H1 (cell line): ENCODE measurements at regions not wholly inside any gene's neighbourhood (a gene's known extent, or its start where the extent isn't known, plus 50 kb on each side); places are given as distances from the start of the nearest gene placed in this dataset.

Experiments
- CTCF ChIA-PET: fragments of 300-600 bp; sonication (Branson Sonifier 250); formaldehyde crosslinking; loops from one replicate; lab custom pipeline; 2021; ENCODE audit not compliant: partially characterized antibody; lab: Charles Lee
- POLR2A ChIA-PET: fragments of 300-600 bp; sonication (Branson Sonifier 250); formaldehyde crosslinking; loops from one replicate; lab custom pipeline; 2021; ENCODE audit warnings: inconsistent platforms; ENCODE audit not compliant: partially characterized antibody; lab: Charles Lee
- DNase-seq, 2 experiments: peaks; one replicate each; pipeline versions ENCODE4 v3.0.0 to v3.0.0-alpha.2; 2010 to 2022; ENCODE audit warnings: low spot score in 2 of 2, low read depth in 1 of 2, mixed read lengths in 1 of 2
- FAIRE-seq: peaks from 2 replicates; lab custom pipeline; 2011; peaks lifted over from hg19 to GRCh38; lab: Jason Lieb, UNC
- H2AFZ ChIP-seq: 2 replicates; pipeline ENCODE4 v1.8.1; 2012; ENCODE audit warnings: low read length, inconsistent platforms
- H2AK5ac ChIP-seq: 2 replicates; pipeline ENCODE4 v1.6.1; 2013; ENCODE audit warnings: low read depth, low read length
- H2BK120ac ChIP-seq: replicated peaks from 2 replicates; pipeline ENCODE3; 2013; ENCODE audit warnings: low read depth, low read length, inconsistent platforms
- H2BK12ac ChIP-seq: 2 replicates; pipeline ENCODE4 v1.6.1; 2013; ENCODE audit warnings: low read depth, low read length
- H2BK15ac ChIP-seq: 2 replicates; pipeline ENCODE4 v1.6.1; 2013; ENCODE audit warnings: low read length
- H2BK20ac ChIP-seq: 2 replicates; pipeline ENCODE4 v1.6.1; 2013; ENCODE audit warnings: low read length
- H2BK5ac ChIP-seq: 2 replicates; pipeline ENCODE4 v1.6.1; 2013; ENCODE audit warnings: low read depth, low read length
- H3K14ac ChIP-seq: 2 replicates; pipeline ENCODE4 v1.6.1; 2013; ENCODE audit warnings: inconsistent platforms; ENCODE audit not compliant: insufficient read length
- H3K18ac ChIP-seq: 2 replicates; pipeline ENCODE4 v1.6.1; 2013; ENCODE audit warnings: low read length; ENCODE audit errors: extremely low read depth
- H3K23ac ChIP-seq: 2 replicates; pipeline ENCODE4 v1.6.1; 2013; ENCODE audit warnings: inconsistent platforms; ENCODE audit not compliant: insufficient read length
- H3K23me2 ChIP-seq: 2 replicates; pipeline ENCODE4 v1.6.1; 2013; ENCODE audit warnings: low read depth, low read length
- H3K27ac ChIP-seq: 2 replicates; pipeline ENCODE4 v1.6.1; 2011; ENCODE audit warnings: low read depth, low read length, inconsistent platforms
- H3K27me3 ChIP-seq, 4 experiments: replicated peaks in 1 of 4; 1 replicate in 1 of 4; 2 replicates in 3 of 4; pipeline versions ENCODE4 v1.6.1 to v1.8.1; 2011 to 2013; ENCODE audit warnings: low read length in 3 of 4, mild to moderate bottlenecking in 3 of 4, inconsistent platforms in 2 of 4, mixed read lengths in 2 of 4, moderate library complexity in 1 of 4; ENCODE audit not compliant: control insufficient read depth in 3 of 4, insufficient read depth in 3 of 4; ENCODE audit errors: extremely low read depth in 1 of 4
- H3K36me3 ChIP-seq, 4 experiments: 2 replicates each; pipeline versions ENCODE4 v1.6.1 to v1.8.1; 2011 to 2013; ENCODE audit warnings: mild to moderate bottlenecking in 4 of 4, low read length in 3 of 4, moderate library complexity in 2 of 4, control low read depth in 1 of 4, inconsistent platforms in 1 of 4; ENCODE audit not compliant: insufficient read depth in 4 of 4, control insufficient read depth in 2 of 4
- H3K4ac ChIP-seq: replicated peaks from 2 replicates; pipeline ENCODE3; 2013; ENCODE audit warnings: low read length, low read depth, mixed read lengths, inconsistent platforms; ENCODE audit not compliant: insufficient read length
- H3K4me1 ChIP-seq, 4 experiments: replicated peaks in 1 of 4; 1 replicate in 1 of 4; 2 replicates in 3 of 4; pipeline versions ENCODE4 v1.6.1 to v1.8.1; 2011 to 2013; ENCODE audit warnings: low read length in 3 of 4, inconsistent platforms in 2 of 4, mixed read lengths in 1 of 4; ENCODE audit not compliant: insufficient read depth in 4 of 4, control insufficient read depth in 3 of 4
- H3K4me2 ChIP-seq, 2 experiments: 2 replicates each; pipeline versions ENCODE4 v1.6.1 to v1.8.1; 2011 to 2013; ENCODE audit warnings: low read depth in 2 of 2, low read length in 2 of 2, control low read depth in 1 of 2, inconsistent platforms in 1 of 2, mild to moderate bottlenecking in 1 of 2; ENCODE audit not compliant: insufficient read depth in 1 of 2
- H3K4me3 ChIP-seq, 4 experiments: fragments of 200-600, 300-600 bp in 1 of 4; sonication (generic), shearing (Covaris generic), sonication (Bioruptor Twin) in 1 of 4; 2 replicates each; pipeline versions ENCODE4 v1.5.1 to v1.8.1; 2011 to 2016; ENCODE audit warnings: low read length in 4 of 4, low read depth in 3 of 4, control low read depth in 2 of 4, inconsistent platforms in 2 of 4, mild to moderate bottlenecking in 2 of 4, mixed read lengths in 1 of 4, moderate library complexity in 1 of 4; ENCODE audit not compliant: insufficient read depth in 2 of 4; ENCODE audit errors: extremely low read depth in 1 of 4
- H3K56ac ChIP-seq: replicated peaks from 2 replicates; pipeline ENCODE3; 2013; ENCODE audit warnings: low read depth, mild to moderate bottlenecking, mixed read lengths, low read length, inconsistent platforms; ENCODE audit not compliant: insufficient read length
- H3K79me1 ChIP-seq: 2 replicates; pipeline ENCODE4 v1.6.1; 2013; ENCODE audit warnings: low read depth, low read length, control low read depth
- H3K79me2 ChIP-seq, 2 experiments: 2 replicates each; pipeline versions ENCODE4 v1.6.1 to v1.8.1; 2012 to 2013; ENCODE audit warnings: low read length in 2 of 2, mild to moderate bottlenecking in 2 of 2, inconsistent platforms in 1 of 2; ENCODE audit not compliant: insufficient read depth in 2 of 2, control insufficient read depth in 1 of 2
- H3K9ac ChIP-seq, 4 experiments: replicated peaks in 1 of 4; 1 replicate in 1 of 4; 2 replicates in 3 of 4; pipeline versions ENCODE4 v1.6.1 to v1.8.1; 2011 to 2013; ENCODE audit warnings: low read depth in 3 of 4, low read length in 3 of 4, control low read depth in 2 of 4, mild to moderate bottlenecking in 2 of 4, moderate library complexity in 2 of 4, inconsistent platforms in 1 of 4; ENCODE audit errors: extremely low read depth in 1 of 4
- H3K9me3 ChIP-seq, 2 experiments: 2 replicates each; pipeline versions ENCODE4 v1.6.1 to v1.8.1; 2012 to 2013; ENCODE audit warnings: mild to moderate bottlenecking in 2 of 2, moderate library complexity in 2 of 2, control low read depth in 1 of 2, inconsistent platforms in 1 of 2, low read depth in 1 of 2, low read length in 1 of 2, mixed read lengths in 1 of 2; ENCODE audit not compliant: insufficient read depth in 2 of 2
- H4K20me1 ChIP-seq, 2 experiments: replicated peaks in 1 of 2; 2 replicates each; pipeline versions ENCODE3 to v1.8.1; 2011 to 2013; ENCODE audit warnings: inconsistent platforms in 2 of 2, low read length in 2 of 2, mild to moderate bottlenecking in 1 of 2; ENCODE audit not compliant: insufficient read depth in 2 of 2, control insufficient read depth in 1 of 2
- H4K5ac ChIP-seq: 2 replicates; pipeline ENCODE4 v1.6.1; 2013; ENCODE audit warnings: low read length, low read depth, mixed read lengths, inconsistent platforms; ENCODE audit not compliant: insufficient read length
- H4K8ac ChIP-seq: 2 replicates; pipeline ENCODE4 v1.8.0; 2013; ENCODE audit warnings: mild to moderate bottlenecking, moderate library complexity, low read length, inconsistent platforms; ENCODE audit not compliant: insufficient read depth; ENCODE audit errors: extremely low read depth
- H4K91ac ChIP-seq: replicated peaks from 2 replicates; pipeline ENCODE3; 2013; ENCODE audit warnings: low read length, mixed read lengths, inconsistent platforms; ENCODE audit not compliant: insufficient read length
- EP300 ChIP-seq, 2 experiments: IDR thresholded peaks; 1 replicate in 1 of 2; 2 replicates in 1 of 2; pipeline ENCODE4 v1.6.1; 2011 to 2012; ENCODE audit warnings: low read depth in 2 of 2, low read length in 2 of 2, mild to moderate bottlenecking in 2 of 2, borderline replicate concordance in 1 of 2, inconsistent platforms in 1 of 2, moderate library complexity in 1 of 2
- NRF1 ChIP-seq: IDR thresholded peaks from 2 replicates; pipeline ENCODE4 v1.6.1; 2011; ENCODE audit warnings: mild to moderate bottlenecking, low read depth, low read length, improper control_type of control experiment
- TF ChIP-seq, protein P1 (sequence below): IDR thresholded peaks from 2 replicates; pipeline ENCODE4 v1.6.1; 2012; ENCODE audit warnings: low read length, inconsistent platforms

DNA sequence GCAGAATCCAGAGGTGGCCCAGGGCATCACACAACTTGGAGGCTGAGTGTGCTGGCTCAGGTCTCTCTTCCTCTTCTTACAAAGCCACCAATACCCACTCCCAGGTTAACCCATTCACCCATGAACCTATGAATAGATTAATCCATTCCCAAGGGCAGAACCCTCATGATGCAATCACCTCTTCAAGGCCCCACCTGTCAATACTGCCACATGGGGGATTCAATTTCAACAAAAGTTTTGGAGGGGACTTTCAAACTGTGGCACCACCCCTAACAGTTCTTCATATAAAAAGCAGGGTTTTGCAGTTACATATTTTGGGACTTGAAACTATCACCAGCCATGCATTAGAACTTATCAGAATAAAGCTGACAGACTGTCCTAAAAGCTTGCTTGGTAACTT, 193.6 kb upstream of the RNF32 start:
- Histone ChIP-seq H4K20me1 (peaks cover 0 to 5% of the 10 kb centered on the region in 2 experiments), H3K9me3 (no peaks in the 10 kb centered on the region; a peak in 1 of 4 replicates), H3K18ac (no peak overlapping the region), H3K9ac (no peak overlapping the region), H4K5ac (no peak overlapping the region), H3K4me3 (no peak overlapping the region), H3K56ac (no peak overlapping the region), H2BK5ac (no peak overlapping the region), H3K14ac (no peak overlapping the region), H4K91ac (no peak overlapping the region), H3K4me1 (peaks cover 0 to 4% (median under 1%) of the 10 kb centered on the region in 4 experiments; a peak in 1 of 7 replicates), H2BK15ac (no peak overlapping the region), H2AFZ (no peak overlapping the region), H3K79me1 (no peaks in the 10 kb centered on the region), H3K4me2 (no peak overlapping the region), H2BK12ac (no peak overlapping the region), H3K27me3 (no peaks in the 10 kb centered on the region), H3K36me3 (no peaks in the 10 kb centered on the region; a peak in 1 of 8 replicates), H3K23ac (no peak overlapping the region), H4K8ac (no peak overlapping the region), H2BK20ac (no peak overlapping the region), H3K23me2 (peaks cover 10% of the 10 kb centered on the region; the same call in 1 of the 2 replicates), H3K4ac (no peak overlapping the region), H3K79me2 (no peaks in the 10 kb centered on the region), H3K27ac (no peak overlapping the region), H2BK120ac (no peak overlapping the region), H2AK5ac (no peak overlapping the region)
- TF ChIP-seq NRF1 (no peak), EP300 (IDR thresholded peaks at IDR 0.05; ENCODE audit: borderline replicate concordance in 1 of 2, low read depth in 2 of 2, low read length in 2 of 2) (no peak)
- TF ChIP-seq, protein P1, sequence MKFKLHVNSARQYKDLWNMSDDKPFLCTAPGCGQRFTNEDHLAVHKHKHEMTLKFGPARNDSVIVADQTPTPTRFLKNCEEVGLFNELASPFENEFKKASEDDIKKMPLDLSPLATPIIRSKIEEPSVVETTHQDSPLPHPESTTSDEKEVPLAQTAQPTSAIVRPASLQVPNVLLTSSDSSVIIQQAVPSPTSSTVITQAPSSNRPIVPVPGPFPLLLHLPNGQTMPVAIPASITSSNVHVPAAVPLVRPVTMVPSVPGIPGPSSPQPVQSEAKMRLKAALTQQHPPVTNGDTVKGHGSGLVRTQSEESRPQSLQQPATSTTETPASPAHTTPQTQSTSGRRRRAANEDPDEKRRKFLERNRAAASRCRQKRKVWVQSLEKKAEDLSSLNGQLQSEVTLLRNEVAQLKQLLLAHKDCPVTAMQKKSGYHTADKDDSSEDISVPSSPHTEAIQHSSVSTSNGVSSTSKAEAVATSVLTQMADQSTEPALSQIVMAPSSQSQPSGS = no peak
- DNase-seq (no peak), FAIRE-seq (no peak)
- ChIA-PET CTCF (no interaction called here), POLR2A (no interaction called here)
